PC-3 (cell line): ENCODE measurements at regions not wholly inside any gene's neighbourhood (a gene's known extent, or its start where the extent isn't known, plus 50 kb on each side); places are given as distances from the start of the nearest gene placed in this dataset.

ENCODE experiments used
- EZH2 ChIP-seq: fragments of 300-600 bp; sonication (generic); IDR thresholded peaks from one replicate; pipeline ENCODE4 v1.6.1; 2017; ENCODE audit warnings: antibody characterized with exemption, mild to moderate bottlenecking, low read length; ENCODE audit not compliant: unreplicated experiment
- EZH2phosphoT487 ChIP-seq: fragments of 300-600 bp; sonication (generic); IDR thresholded peaks from 2 replicates; pipeline ENCODE4 v1.6.1; 2018; ENCODE audit warnings: mild to moderate bottlenecking, antibody characterized with exemption, low read length, borderline replicate concordance
- TF ChIP-seq, protein P1 (sequence below): fragments of 300-600 bp; sonication (generic); conservative IDR thresholded peaks from 2 replicates; pipeline ENCODE4 v1.5.1; 2017; ENCODE audit warnings: antibody characterized with exemption, low read depth, mild to moderate bottlenecking, low read length

DNA sequence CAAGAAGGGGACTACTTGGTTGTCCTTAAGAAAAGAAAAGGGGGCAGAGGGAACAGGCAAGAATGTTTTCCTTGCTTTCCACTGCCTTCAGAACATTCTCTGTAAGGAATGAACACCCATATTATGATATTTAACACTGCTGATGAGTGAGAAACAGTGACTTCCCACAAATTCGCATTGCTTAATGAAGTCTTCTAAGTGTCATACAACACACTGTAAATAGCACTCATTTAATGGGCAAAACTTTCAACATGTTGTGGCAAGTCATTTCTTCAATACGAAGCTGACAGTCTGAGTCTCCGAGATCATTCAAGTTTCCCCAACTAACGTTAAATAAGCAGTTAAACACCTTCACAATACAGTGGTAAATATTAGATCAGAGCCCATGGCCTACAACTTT is 464.4 kb downstream of the SHQ1 start:
- TF ChIP-seq, protein P1, sequence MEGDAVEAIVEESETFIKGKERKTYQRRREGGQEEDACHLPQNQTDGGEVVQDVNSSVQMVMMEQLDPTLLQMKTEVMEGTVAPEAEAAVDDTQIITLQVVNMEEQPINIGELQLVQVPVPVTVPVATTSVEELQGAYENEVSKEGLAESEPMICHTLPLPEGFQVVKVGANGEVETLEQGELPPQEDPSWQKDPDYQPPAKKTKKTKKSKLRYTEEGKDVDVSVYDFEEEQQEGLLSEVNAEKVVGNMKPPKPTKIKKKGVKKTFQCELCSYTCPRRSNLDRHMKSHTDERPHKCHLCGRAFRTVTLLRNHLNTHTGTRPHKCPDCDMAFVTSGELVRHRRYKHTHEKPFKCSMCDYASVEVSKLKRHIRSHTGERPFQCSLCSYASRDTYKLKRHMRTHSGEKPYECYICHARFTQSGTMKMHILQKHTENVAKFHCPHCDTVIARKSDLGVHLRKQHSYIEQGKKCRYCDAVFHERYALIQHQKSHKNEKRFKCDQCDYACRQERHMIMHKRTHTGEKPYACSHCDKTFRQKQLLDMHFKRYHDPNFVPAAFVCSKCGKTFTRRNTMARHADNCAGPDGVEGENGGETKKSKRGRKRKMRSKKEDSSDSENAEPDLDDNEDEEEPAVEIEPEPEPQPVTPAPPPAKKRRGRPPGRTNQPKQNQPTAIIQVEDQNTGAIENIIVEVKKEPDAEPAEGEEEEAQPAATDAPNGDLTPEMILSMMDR = no peak
- TF ChIP-seq EZH2 (no peak), EZH2phosphoT487 (no peak)
